ENCODE measurements at regions not wholly inside any gene's neighbourhood (a gene's known extent, or its start where the extent isn't known, plus 50 kb on each side); places are given as distances from the start of the nearest gene placed in this dataset.

DNA sequence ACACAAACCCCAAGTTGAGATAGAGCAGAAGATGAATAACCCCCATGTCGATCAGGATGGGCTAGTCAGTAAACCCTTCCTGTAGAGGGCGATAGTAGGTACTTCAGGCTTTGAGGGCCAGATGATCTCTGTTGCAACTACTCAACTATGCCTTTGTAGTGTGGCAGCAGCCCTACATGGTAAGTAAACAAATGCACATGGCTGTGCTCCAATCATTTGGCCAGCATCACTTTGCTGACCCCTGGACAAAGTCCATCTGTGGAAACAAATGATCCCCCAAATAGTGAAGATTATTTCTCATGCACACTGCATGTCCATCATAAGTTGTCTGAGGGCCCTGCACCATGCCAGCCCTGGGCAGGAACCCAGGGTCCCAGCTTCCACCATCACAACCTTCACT lies 402.2 kb upstream of the PROK2 start:
- DNase-seq = no peak

DNA sequence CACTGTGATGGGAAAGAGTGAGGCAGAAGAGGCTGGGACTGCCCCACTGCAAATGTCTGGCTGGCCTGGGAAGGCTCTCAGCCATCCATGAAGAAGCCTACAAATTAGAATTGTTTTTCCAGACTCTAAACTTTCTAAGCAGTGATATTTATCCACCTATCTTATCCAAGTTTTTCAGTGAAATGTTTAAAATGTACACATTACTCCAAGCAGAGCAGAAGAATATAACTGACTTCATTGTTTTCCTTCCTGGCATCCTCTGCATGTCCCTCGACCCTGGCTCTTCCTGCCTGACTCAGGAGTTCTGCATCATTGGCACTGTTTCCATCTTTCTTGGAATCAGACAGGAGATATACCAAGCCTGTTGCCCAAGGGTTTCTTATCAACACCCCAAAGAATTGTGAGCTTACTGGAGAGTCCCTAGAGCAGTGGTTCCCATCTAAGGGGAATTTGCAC lies 401.5 kb upstream of the PROK2 start:
- DNase-seq = no peak

GRCh38 chr3:72185549-72186399 lies 400.8 kb upstream of the PROK2 start:
- DNase-seq = no peak

GRCh38 chr3:72183489-72183888 lies 398.5 kb upstream of the PROK2 start:
- no peak for DNase-seq

- DNase-seq = no peak
Measured at GRCh38 chr3:72182206-72182605, 397.3 kb upstream of the PROK2 start.

GRCh38 chr3:72181251-72181650 lies 396.3 kb upstream of the PROK2 start:
- DNase-seq = no peak

DNA sequence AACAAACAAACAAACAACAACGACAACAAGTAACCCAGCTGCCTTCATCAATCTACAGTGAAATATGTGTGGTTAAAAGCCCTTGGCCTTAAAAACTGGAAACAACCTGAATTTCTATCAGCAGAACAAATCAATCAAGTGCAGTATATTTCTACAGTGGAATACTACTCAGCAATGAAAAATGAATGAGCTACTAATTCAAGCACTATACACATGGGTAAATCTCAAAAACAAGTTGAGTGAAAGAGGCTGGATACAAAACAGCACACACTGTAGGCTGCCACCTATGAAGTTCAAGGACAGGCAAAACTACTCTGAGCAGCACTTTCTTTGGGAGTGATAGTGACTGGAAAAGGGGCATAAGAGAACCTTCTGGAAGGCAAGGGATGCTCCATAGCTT lies 395.5 kb upstream of the PROK2 start:
- DNase-seq = no peak

DNA sequence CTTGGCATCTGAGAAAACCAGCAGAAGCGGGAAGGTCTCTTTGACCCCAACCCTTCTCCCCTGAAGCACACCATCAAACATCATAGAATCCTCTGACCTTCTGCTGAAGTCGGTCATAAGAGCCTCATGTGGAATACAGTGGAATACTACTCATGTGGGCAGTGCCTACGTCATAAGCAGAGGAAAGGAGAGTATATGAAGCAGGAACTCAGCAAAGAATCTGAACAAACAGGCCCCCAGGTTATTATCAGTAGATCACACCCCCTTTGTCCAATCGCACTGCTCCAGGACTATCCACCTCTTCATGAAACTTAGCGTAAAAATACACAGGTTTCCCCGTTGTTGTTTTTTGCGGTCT lies 394.1 kb upstream of the PROK2 start:
- DNase-seq = no peak

DNA sequence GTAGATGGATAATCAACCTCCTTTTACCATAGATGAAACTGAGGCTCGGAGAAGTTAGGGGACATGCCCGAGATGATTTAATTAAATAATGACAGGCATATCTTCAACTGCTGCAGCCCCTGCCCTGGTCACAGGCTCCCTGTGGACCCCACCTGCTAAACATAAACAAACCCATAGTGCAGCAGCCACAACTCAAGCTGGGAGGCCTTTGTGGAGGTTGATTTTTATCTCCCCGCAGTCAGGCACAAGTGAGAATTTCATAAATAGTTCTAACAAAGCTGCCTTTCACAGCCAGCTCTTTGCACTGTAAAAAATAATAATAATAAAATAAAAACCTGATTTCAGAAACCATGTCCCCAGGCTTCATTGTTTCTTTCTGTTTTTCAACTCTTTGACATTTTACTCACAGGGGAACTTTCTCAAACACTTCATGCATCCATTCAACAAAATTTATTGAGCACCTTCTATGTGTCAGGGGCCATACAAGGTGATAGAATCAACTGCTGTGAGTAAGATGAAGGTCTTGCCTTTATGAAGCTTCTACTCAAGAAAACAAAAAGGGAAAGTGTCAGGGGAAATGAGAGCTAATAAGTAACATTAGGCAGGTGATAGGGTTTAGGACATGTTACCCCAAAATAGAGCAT lies 393.6 kb upstream of the PROK2 start:
- DNase-seq = no peak

DNA sequence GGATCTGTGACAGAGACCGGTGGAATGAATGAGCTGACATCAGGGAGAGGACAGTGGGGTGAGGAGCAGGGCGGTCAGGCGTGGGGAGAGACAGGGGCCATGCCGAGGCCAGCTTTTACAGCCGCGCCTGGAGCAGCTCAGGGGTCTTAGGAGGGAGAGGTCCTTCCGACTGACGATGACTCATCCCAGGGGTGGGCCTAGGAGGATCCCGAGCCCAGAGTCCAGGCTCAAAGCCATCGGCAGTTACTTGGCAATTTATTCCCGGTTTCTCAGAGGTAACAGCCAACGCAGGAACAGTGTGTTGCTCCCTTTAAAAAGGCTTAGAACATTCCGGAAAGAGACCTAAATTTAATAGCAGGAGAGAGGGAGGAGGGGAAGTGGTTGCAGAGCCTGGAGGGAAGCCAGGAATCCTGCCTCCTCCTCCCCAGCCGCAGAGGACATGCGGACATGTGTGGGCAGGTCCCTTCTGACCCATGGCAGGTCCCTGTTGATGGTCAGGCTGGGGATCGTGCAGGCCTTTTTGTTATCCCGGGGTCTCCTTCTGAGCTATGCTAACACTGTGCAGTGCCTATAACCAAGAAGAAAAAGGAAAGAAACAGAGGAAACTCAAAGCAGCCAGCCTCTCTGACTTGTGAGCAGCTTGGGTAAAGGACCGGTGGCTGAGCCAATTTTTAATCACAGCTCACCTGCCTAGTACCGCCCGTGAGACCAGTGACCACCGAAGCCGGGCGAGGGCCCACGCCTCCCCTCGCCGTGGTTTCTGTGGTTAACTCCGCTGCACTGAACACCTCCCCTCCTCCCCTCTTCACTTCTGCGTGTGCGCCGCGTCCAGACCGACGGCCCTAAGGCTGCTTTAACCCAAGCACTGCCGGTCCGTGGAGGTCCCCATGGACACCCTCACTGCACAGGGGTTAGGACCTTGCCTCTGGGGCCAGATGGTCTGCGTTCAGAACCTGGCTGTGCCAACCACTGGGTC lies 392.4 kb upstream of the PROK2 start:
- DNase-seq = no peak

GRCh38 chr3:72176537-72177041 lies 391.6 kb upstream of the PROK2 start:
- no peak for DNase-seq

DNA sequence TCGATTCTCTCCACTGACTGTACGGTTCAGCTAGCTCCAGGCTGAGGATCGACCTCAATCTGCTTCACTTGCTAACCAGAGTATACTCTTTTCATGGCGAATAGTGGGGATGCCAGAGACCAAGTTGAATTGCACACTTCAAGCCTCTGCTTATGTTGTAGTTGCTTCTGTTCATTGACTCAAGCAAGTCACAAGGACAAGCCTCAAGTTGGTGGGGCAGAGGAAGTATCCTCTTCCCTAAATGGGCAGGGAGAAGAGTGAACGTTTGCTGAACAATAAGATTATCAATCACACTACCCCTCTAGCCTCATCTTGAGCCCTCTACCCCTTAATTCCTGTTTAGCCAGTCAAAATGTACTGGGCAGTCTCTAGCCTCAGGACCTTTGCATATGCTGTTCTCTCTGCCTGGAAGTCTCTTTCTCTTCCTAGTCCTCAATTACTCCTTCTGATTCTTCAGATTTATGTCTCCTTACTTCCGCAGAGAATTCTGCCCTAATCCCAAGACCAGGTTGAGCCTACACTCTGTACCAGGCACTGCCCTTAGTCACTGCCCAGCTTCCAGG lies 390.4 kb upstream of the PROK2 start:
- no peak for DNase-seq

DNA sequence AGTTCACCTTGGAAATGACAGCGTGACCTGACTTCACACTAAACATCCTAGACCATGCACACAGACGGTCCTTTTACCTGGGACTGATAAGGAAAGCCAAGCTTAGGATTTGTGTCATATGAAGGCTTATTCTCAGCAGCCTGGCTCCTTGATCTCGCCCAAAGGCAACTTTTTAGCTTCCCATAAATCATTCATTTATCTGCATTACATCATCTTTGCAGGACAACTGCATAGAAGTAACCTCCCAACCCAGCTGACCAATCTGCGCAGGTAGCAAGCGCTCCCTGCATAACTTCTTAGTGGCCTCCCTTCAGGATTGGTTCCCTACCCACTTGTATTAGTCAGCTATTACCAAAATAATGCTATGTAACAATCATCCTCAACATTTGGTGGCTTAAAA lies 389.9 kb upstream of the PROK2 start:
- no peak for DNase-seq

DNA sequence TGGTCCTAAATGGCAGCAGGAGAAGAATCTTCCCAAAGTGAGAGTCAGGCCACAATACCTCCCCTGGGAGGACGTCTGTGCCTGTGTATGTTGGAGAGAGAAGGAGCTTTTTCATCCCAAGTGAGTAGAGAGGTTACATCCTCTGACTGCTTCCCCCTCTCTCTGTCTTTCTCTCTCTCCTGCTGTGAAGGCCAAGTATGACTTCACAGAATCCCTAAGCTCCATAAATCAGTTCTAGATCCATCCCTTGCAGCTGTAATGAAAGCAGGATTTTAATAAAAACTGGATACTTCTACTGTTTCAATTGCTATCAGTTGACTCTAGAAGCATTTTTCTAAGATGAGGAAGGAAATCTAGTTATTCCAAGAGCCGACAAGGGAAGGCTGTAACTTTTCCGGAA lies 389.1 kb upstream of the PROK2 start:
- DNase-seq = no peak

GRCh38 chr3:72171946-72172345 lies 387.0 kb upstream of the PROK2 start:
- DNase-seq = no peak

DNA sequence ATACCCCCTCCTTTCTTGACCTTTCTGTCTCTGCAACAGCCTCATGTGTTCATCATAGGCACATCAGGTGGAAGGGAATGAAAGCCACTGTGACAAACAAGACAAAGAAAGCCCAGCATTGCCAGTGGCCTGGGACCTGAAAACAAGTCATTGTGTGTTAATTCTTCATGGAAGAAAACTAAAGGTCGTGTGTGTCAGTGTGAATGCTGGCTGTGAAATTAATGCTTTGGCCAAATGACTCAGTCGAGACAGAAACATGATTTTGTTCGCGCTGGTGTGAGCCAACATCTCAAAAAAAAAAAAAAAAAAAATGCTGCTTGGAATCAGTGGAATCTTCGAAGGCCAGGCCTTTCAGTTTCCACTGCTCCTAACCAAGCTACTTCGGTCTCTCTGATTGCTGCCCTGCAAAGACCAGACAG lies 386.5 kb upstream of the PROK2 start:
- no peak for DNase-seq

- no peak for DNase-seq
Measured at GRCh38 chr3:72169561-72170472, 384.9 kb upstream of the PROK2 start.

DNA sequence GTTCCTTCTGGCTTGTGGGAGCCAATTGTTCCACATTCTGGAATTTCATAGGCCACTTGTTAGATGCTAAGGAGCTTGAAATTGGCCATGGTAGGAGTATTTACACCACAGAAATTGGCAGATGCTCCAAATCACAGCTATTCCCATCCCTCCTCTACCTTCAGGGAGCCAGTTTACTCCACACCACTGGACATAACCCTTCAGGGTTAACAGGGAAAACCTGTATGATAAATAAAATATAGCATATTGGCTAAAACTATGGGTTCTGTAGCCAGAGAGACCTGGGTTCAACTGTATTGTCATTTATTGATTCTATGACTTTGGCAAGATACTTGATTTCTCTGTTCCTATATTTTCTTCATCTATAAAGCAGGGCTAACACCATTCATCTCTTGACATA lies 384.2 kb upstream of the PROK2 start:
- no peak for DNase-seq

DNA sequence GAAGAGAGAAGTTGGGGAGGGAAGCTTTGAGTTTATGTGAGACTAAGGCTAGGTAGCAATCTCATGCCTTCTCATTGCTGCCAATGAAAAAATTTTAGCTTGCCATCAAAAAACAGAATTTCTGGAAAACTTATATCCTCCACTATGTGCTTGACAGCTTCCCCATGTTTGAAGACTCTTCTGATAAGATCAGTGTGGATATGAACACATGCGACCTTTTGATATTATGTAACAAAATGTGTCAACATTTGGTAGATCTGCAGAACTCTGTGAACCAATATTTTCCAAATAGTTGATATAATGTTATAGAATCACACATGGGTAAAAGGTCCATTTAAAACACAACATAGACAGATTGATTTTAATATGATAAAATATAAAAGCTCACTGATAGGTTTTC lies 380.9 kb upstream of the PROK2 start:
- DNase-seq = no peak

DNA sequence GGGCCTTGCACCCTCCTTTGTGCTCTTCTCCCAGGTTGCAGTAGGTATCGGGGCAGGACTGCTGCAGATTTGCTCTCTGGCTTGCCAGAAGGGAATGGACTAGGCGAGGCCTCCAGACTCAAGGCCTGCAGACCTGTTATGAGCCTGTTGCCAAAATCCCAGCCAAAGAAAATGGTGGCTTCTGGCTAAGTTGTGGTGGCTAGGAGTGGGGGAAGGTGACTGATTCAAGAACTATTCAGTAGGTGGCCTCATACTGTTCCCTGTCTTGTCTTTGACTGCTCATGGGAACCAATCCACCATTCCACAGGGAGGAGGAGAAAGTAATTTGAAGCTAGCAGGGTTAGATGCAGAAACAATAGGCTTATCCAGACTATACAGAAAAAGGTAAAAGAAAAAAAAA lies 380.4 kb upstream of the PROK2 start:
- no peak for DNase-seq

DNA sequence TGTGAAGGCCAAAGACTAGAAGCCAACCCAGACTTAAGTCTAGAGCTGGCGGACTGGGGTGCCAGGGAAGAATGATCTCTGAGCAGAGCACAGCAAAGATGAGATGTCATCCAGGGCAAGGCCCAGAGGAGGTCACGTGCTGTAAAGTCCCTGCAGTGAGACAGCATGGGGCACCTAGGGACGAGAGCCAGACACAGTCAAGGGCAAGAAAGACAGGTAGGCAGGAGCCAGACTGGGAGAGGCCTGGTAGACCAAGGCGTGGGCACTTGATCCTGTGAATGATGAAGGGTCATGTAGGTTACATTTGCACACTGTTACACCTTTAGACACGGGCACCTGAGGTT lies 379.7 kb upstream of the PROK2 start:
- no peak for DNase-seq

Data from T-helper 9 cell (primary cell).